GM12878 (cell line): ENCODE measurements at regions not wholly inside any gene's neighbourhood (a gene's known extent, or its start where the extent isn't known, plus 50 kb on each side); places are given as distances from the start of the nearest gene placed in this dataset.

Experiments
- ATAC-seq: fragments of 200-7000 bp; cut with Tn5 transposase; 3 replicates; pipeline ENCODE4 v1.9.1; 2020; ENCODE audit warnings: mild to moderate bottlenecking, moderate library complexity
- BruUV-seq: library from RNA; stranded (reverse); fragments of 400-500 nt; replicated peaks from 2 replicates; lab custom pipeline; 2021; lab: Mats Ljungman, UMichigan
- CTCF ChIA-PET: fragments of 300-600 bp; sonication (Branson Sonifier 250); formaldehyde crosslinking; extraction: SDS; loops from one replicate; lab custom pipeline; 2021; ENCODE audit warnings: inconsistent platforms; lab: Yijun Ruan, JAX
- POLR2A ChIA-PET: fragments of 350-600 bp; formaldehyde crosslinking; extraction: SDS; loops from one replicate; lab custom pipeline; 2021; ENCODE audit warnings: inconsistent platforms; lab: Charles Lee
- RAD21 ChIA-PET: fragments of 300-600 bp; sonication (Branson Sonifier 250); formaldehyde crosslinking; loops from one replicate; lab custom pipeline; 2023; ENCODE audit warnings: antibody characterized with exemption; ENCODE audit not compliant: unreplicated experiment; lab: Charles Lee
- SMC1A ChIA-PET: fragments of 300-600 bp; sonication (Branson Sonifier 250); formaldehyde crosslinking; loops from one replicate; lab custom pipeline; 2023; ENCODE audit not compliant: unreplicated experiment, uncharacterized antibody; lab: Charles Lee
- DNase-seq: peaks from one replicate; pipeline ENCODE4 v3.0.0-alpha.2; 2011; ENCODE audit warnings: low read depth, low spot score
- FAIRE-seq: peaks from 3 replicates; lab custom pipeline; 2011; peaks lifted over from hg19 to GRCh38; lab: Jason Lieb, UNC
- H2AFZ ChIP-seq: 2 replicates; pipeline ENCODE4 v1.6.0; 2011; ENCODE audit warnings: low read depth, low read length, control low read depth; ENCODE audit not compliant: control insufficient read depth
- H3K27ac ChIP-seq: 2 replicates; pipeline ENCODE4 v1.5.1; 2011; ENCODE audit warnings: control low read depth; ENCODE audit not compliant: control insufficient read depth, insufficient read depth
- H3K27me3 ChIP-seq, 2 experiments: replicated peaks in 1 of 2; 2 replicates each; pipeline versions ENCODE4 v1.6.0 to v1.6.1; 2011; ENCODE audit warnings: low read length in 1 of 2; ENCODE audit not compliant: control insufficient read depth in 2 of 2, insufficient read depth in 2 of 2
- H3K36me3 ChIP-seq, 2 experiments: 2 replicates each; pipeline ENCODE4 v1.5.1; 2011; ENCODE audit warnings: low read length in 1 of 2; ENCODE audit not compliant: control insufficient read depth in 2 of 2, insufficient read depth in 2 of 2
- H3K4me1 ChIP-seq: 2 replicates; pipeline ENCODE4 v1.6.1; 2011; ENCODE audit warnings: mild to moderate bottlenecking, low read length, moderate library complexity, mixed read lengths; ENCODE audit not compliant: control insufficient read depth, insufficient read depth
- H3K4me2 ChIP-seq: 2 replicates; pipeline ENCODE4 v1.6.0; 2011; ENCODE audit warnings: control low read depth; ENCODE audit not compliant: control insufficient read depth, insufficient read depth
- H3K4me3 ChIP-seq: fragments of 200-600 bp; sonication (generic); 2 replicates; pipeline ENCODE4 v1.5.1; 2016
- H3K79me2 ChIP-seq: 2 replicates; pipeline ENCODE4 v1.6.0; 2011; ENCODE audit warnings: low read length; ENCODE audit not compliant: control insufficient read depth, insufficient read depth
- H3K9ac ChIP-seq: 2 replicates; pipeline ENCODE4 v1.8.0; 2011; ENCODE audit warnings: low read length, control low read depth, mixed read lengths; ENCODE audit not compliant: control insufficient read depth, insufficient read depth
- H3K9me3 ChIP-seq: replicated peaks from 3 replicates; pipeline ENCODE4 v1.5.1; 2011; ENCODE audit warnings: mild to moderate bottlenecking, low read length; ENCODE audit not compliant: control insufficient read depth, insufficient read depth
- H4K20me1 ChIP-seq: 2 replicates; pipeline ENCODE4 v1.6.0; 2011; ENCODE audit not compliant: control insufficient read depth, insufficient read depth
- EGR1 ChIP-seq, 2 experiments: IDR thresholded peaks; 1 replicate in 1 of 2; 2 replicates in 1 of 2; pipeline ENCODE4 v1.6.1; 2011 to 2012; ENCODE audit warnings: low read depth in 2 of 2, low read length in 2 of 2, borderline replicate concordance in 1 of 2, mild to moderate bottlenecking in 1 of 2, moderate library complexity in 1 of 2
- MEF2A ChIP-seq: IDR thresholded peaks from 2 replicates; pipeline ENCODE4 v1.6.1; 2011; ENCODE audit warnings: low read depth, mild to moderate bottlenecking, low read length, moderate library complexity; ENCODE audit not compliant: insufficient read depth
- SMAD1 ChIP-seq: fragments of 450-650 bp; IDR thresholded peaks from 2 replicates; pipeline ENCODE4 v1.6.1; 2018; ENCODE audit warnings: mild to moderate bottlenecking, low read depth; ENCODE audit not compliant: partially characterized antibody
- TCF3 ChIP-seq: IDR thresholded peaks from 2 replicates; pipeline ENCODE4 v1.6.1; 2012; ENCODE audit warnings: low read depth, mild to moderate bottlenecking, low read length, borderline replicate concordance; ENCODE audit not compliant: insufficient read depth
- ZNF274 ChIP-seq: IDR thresholded peaks from one replicate; pipeline ENCODE4 v1.8.0; 2011; ENCODE audit not compliant: insufficient read length, insufficient read depth
- WGBS: methylation state at CpG from one replicate; pipeline ENCODE4 v1.1.6; 2016; ENCODE audit warnings: low lambda C conversion rate; ENCODE audit not compliant: insufficient replicate concordance, insufficient coverage; ENCODE audit errors: missing lambda C conversion rate; 5-methylcytosine and 5-hydroxymethylcytosine counted together
- in situ Hi-C: fragments of 300-500 bp; cut with MboI; formaldehyde crosslinking; loops from 9 replicates; pipeline ENCODE4 v1.14.3; 2018; ENCODE audit warnings: mixed read lengths
- intact Hi-C: fragments of 100-400 bp; cut with micrococcal nuclease; formaldehyde crosslinking; loops from one replicate; pipeline ENCODE4 v1.14.2; 2022; ENCODE audit not compliant: unreplicated experiment
- TF ChIP-seq, protein P1 (sequence below): fragments of 450-650 bp; IDR thresholded peaks from 2 replicates; pipeline ENCODE4 v1.6.1; 2017; ENCODE audit warnings: mild to moderate bottlenecking, moderate library complexity
- TF ChIP-seq, protein P2 (sequence below): fragments of 450-650 bp; IDR thresholded peaks from 2 replicates; pipeline ENCODE4 v1.6.1; 2017; ENCODE audit warnings: mild to moderate bottlenecking

GRCh38 chr17:13365331-13365730, 236.4 kb downstream of the HS3ST3A1 start (continued):
- TF ChIP-seq, protein P1, sequence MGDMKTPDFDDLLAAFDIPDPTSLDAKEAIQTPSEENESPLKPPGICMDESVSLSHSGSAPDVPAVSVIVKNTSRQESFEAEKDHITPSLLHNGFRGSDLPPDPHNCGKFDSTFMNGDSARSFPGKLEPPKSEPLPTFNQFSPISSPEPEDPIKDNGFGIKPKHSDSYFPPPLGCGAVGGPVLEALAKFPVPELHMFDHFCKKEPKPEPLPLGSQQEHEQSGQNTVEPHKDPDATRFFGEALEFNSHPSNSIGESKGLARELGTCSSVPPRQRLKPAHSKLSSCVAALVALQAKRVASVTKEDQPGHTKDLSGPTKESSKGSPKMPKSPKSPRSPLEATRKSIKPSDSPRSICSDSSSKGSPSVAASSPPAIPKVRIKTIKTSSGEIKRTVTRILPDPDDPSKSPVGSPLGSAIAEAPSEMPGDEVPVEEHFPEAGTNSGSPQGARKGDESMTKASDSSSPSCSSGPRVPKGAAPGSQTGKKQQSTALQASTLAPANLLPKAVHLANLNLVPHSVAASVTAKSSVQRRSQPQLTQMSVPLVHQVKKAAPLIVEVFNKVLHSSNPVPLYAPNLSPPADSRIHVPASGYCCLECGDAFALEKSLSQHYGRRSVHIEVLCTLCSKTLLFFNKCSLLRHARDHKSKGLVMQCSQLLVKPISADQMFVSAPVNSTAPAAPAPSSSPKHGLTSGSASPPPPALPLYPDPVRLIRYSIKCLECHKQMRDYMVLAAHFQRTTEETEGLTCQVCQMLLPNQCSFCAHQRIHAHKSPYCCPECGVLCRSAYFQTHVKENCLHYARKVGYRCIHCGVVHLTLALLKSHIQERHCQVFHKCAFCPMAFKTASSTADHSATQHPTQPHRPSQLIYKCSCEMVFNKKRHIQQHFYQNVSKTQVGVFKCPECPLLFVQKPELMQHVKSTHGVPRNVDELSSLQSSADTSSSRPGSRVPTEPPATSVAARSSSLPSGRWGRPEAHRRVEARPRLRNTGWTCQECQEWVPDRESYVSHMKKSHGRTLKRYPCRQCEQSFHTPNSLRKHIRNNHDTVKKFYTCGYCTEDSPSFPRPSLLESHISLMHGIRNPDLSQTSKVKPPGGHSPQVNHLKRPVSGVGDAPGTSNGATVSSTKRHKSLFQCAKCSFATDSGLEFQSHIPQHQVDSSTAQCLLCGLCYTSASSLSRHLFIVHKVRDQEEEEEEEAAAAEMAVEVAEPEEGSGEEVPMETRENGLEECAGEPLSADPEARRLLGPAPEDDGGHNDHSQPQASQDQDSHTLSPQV: no peak
- TF ChIP-seq EGR1 (IDR thresholded peaks at IDR 0.05; ENCODE audit: borderline replicate concordance in 1 of 2, low read depth in 2 of 2, low read length in 2 of 2) (no peak), MEF2A (no peak)

DNA sequence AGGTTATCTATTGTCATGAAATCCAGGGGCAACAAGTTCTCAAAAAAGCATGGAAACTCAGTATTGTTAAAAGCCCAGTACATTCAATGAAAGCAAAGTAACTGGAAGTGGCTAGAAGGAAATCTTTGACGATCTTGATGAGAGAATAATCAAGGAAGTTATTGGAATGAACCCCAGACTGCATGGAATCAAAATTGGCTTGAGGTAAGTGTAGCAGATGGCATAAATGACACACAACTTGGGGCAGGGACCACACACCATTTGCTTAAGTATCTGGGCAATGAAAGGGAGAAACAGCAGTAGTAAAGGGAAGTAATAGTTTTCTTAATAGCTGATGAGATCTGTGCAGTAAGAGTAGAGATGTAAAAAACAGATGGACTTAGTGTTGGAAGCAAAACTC, 238.0 kb downstream of the HS3ST3A1 start:
- H3K9me3 ChIP-seq: no peaks in the 10 kb centered on the region
- FAIRE-seq (no peak), ATAC-seq (no peak), DNase-seq (no peak)
- BruUV-seq: no TSS peak
- in situ Hi-C loops: no loop called here
- no peaks in the 10 kb centered on the region for H3K79me2 ChIP-seq
- TF ChIP-seq MEF2A (no peak), ZNF274 (no peak), SMAD1 (no peak), TCF3 (no peak)
- TF ChIP-seq, protein P2, sequence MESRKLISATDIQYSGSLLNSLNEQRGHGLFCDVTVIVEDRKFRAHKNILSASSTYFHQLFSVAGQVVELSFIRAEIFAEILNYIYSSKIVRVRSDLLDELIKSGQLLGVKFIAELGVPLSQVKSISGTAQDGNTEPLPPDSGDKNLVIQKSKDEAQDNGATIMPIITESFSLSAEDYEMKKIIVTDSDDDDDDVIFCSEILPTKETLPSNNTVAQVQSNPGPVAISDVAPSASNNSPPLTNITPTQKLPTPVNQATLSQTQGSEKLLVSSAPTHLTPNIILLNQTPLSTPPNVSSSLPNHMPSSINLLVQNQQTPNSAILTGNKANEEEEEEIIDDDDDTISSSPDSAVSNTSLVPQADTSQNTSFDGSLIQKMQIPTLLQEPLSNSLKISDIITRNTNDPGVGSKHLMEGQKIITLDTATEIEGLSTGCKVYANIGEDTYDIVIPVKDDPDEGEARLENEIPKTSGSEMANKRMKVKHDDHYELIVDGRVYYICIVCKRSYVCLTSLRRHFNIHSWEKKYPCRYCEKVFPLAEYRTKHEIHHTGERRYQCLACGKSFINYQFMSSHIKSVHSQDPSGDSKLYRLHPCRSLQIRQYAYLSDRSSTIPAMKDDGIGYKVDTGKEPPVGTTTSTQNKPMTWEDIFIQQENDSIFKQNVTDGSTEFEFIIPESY: no peak
- H3K4me3 ChIP-seq: no peak overlapping the region
- no peak overlapping the region for H3K4me2 ChIP-seq
- WGBS: 3% methylated on average over 1 of the region's 1 CpG
- no peaks in the 10 kb centered on the region for H3K4me1 ChIP-seq
- H3K27ac ChIP-seq: no peak overlapping the region
- POLR2A ChIA-PET: no interaction called here
- H2AFZ ChIP-seq: no peak overlapping the region
- RAD21 ChIA-PET: no interaction called here
- intact Hi-C loops: no loop called here
- H3K36me3 ChIP-seq: no peaks in the 10 kb centered on the region
- H4K20me1 ChIP-seq: no peaks in the 10 kb centered on the region
- CTCF ChIA-PET: no interaction called here
- SMC1A ChIA-PET: interaction anchor here (1.4 kb wide), 1 partner anchor 11 kb away, joined by 5 read pairs; no protein-coding TSS in a partner anchor
- no peaks in the 10 kb centered on the region for H3K27me3 ChIP-seq
- no peak overlapping the region for H3K9ac ChIP-seq
